ENCODE measurements at regions not wholly inside any gene's neighbourhood (a gene's known extent, or its start where the extent isn't known, plus 50 kb on each side); places are given as distances from the start of the nearest gene placed in this dataset.

GRCh38 chr4:178689926-178690325 is 1247.7 kb upstream of the AGA start:
- Histone ChIP-seq H3K27me3 (no peaks in the 10 kb centered on the region), H3K27ac (no peak overlapping the region), H3K9me3 (no peaks in the 10 kb centered on the region), H3K4me3 (no peak overlapping the region), H3K36me3 (no peaks in the 10 kb centered on the region), H3K4me1 (no peaks in the 10 kb centered on the region)
- no peak for DNase-seq (ENCODE audit: extremely low spot score in 2 of 2)
- TF ChIP-seq CTCF (IDR thresholded peaks at IDR 0.05) (no peak), POLR2AphosphoS5 (IDR thresholded peaks at IDR 0.05; ENCODE audit: insufficient read depth in 1 of 2, low read depth in 1 of 2) (no peak), POLR2A (IDR thresholded peaks at IDR 0.05) (no peak)
- intact Hi-C loops (cut with DNase I): no loop called here

DNA sequence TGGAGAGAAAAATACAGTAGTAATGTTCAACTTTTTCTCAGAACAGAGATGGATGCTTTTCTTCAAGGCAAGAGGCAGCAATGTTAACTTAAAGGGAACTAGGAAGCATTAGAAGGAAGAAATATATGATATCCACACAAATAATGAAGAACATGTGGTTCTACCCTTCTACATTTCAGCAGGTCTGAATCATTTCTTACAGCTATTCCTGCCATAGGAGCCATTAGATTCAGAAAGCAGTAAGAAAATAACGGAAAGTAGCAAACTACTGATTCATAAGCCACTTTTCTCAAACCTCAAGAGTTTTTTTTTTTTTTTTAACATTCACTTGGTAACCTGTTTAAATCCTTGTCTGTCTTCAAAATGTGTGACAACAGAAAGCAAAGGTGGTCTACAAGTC is 1251.6 kb upstream of the AGA start:
- H3K27me3 ChIP-seq: no peaks in the 10 kb centered on the region
- TF ChIP-seq POLR2AphosphoS5 (IDR thresholded peaks at IDR 0.05; ENCODE audit: insufficient read depth in 1 of 2, low read depth in 1 of 2): no peak
- TF ChIP-seq POLR2A (IDR thresholded peaks at IDR 0.05): no peak
- no peak for TF ChIP-seq CTCF (IDR thresholded peaks at IDR 0.05)
- no peaks in the 10 kb centered on the region for H3K4me1 ChIP-seq
- H3K4me3 ChIP-seq: no peak overlapping the region
- H3K27ac ChIP-seq: no peak overlapping the region
- intact Hi-C loops (cut with DNase I): no loop called here
- H3K9me3 ChIP-seq: no peaks in the 10 kb centered on the region
- H3K36me3 ChIP-seq: no peaks in the 10 kb centered on the region
- DNase-seq (ENCODE audit: extremely low spot score in 2 of 2): no peak

DNA sequence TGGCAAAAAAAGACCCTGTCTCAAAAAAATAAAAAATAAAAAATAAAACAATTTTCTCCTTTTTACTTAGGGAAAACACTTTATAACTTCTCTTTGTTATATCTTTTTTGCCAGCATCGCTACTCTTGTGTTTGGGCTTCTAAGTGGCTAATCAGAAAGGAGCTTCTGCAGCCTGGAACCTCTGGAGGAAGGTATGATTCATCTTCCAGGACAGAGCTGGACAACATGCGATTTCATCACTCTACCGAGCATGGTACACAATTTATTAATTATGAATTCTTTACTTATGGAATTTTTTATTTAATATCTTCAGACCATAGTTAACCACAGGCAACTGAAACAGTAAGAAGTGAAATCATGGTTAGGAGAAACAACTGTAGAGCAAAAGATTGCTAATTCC is 1254.3 kb upstream of the AGA start:
- TF ChIP-seq POLR2A (IDR thresholded peaks at IDR 0.05) (no peak), POLR2AphosphoS5 (IDR thresholded peaks at IDR 0.05; ENCODE audit: insufficient read depth in 1 of 2, low read depth in 1 of 2) (no peak), CTCF (IDR thresholded peaks at IDR 0.05) (no peak)
- Histone ChIP-seq H3K4me3 (no peak overlapping the region), H3K27me3 (no peaks in the 10 kb centered on the region), H3K27ac (no peak overlapping the region), H3K36me3 (no peaks in the 10 kb centered on the region), H3K4me1 (no peaks in the 10 kb centered on the region), H3K9me3 (no peaks in the 10 kb centered on the region)
- no peak for DNase-seq (ENCODE audit: extremely low spot score in 2 of 2)
- intact Hi-C loops (cut with DNase I): no loop called here

DNA sequence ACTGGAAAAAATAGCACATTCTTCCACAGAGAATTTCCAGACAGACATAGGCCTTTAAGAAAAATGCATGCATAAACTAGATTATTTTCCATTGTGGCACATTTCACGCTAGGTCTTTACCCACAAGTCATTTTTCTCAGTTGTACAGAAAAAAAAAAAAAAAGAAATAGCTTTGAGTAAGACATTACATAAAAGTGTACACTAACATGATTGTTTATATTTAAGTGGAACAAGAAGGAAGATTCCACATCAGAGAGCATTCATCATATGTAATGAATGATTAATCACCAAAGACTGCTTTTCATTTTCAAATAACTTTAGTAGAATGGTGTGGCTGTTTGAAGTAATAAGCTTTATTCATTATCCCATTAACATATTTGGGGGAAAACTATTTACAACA is 1270.2 kb upstream of the AGA start:
- no peaks in the 10 kb centered on the region for H3K36me3 ChIP-seq
- intact Hi-C loops (cut with DNase I): no loop called here
- DNase-seq (ENCODE audit: extremely low spot score in 2 of 2): no peak
- no peaks in the 10 kb centered on the region for H3K9me3 ChIP-seq
- no peak overlapping the region for H3K27ac ChIP-seq
- no peak overlapping the region for H3K4me3 ChIP-seq
- TF ChIP-seq POLR2AphosphoS5 (IDR thresholded peaks at IDR 0.05; ENCODE audit: insufficient read depth in 1 of 2, low read depth in 1 of 2) (no peak), CTCF (IDR thresholded peaks at IDR 0.05) (no peak), POLR2A (IDR thresholded peaks at IDR 0.05) (no peak)
- H3K4me1 ChIP-seq: no peaks in the 10 kb centered on the region
- H3K27me3 ChIP-seq: no peaks in the 10 kb centered on the region

GRCh38 chr4:178738026-178738425 is 1295.8 kb upstream of the AGA start:
- intact Hi-C loops (cut with DNase I): no loop called here
- H3K36me3 ChIP-seq: no peaks in the 10 kb centered on the region
- no peaks in the 10 kb centered on the region for H3K9me3 ChIP-seq
- H3K4me1 ChIP-seq: no peaks in the 10 kb centered on the region
- TF ChIP-seq POLR2A (IDR thresholded peaks at IDR 0.05) (no peak), POLR2AphosphoS5 (IDR thresholded peaks at IDR 0.05; ENCODE audit: insufficient read depth in 1 of 2, low read depth in 1 of 2) (no peak), CTCF (IDR thresholded peaks at IDR 0.05) (no peak)
- no peak overlapping the region for H3K27ac ChIP-seq
- H3K4me3 ChIP-seq: no peak overlapping the region
- H3K27me3 ChIP-seq: no peaks in the 10 kb centered on the region
- DNase-seq (ENCODE audit: extremely low spot score in 2 of 2): no peak

All from vagina (tissue), 2 donors.